Dermis microvascular lymphatic vessel endothelial cell (primary cell): ENCODE measurements at regions not wholly inside any gene's neighbourhood (a gene's known extent, or its start where the extent isn't known, plus 50 kb on each side); places are given as distances from the start of the nearest gene placed in this dataset.
A peak's percentile ranks its signal among the peaks of the same experiment; 100 is the strongest.
"Not testable (repeated sequence)": the region's sequence is repeated elsewhere in the genome, so short reads cannot be mapped to it uniquely, and the experiment has no call there.

Experiments used
- DNase-seq, 2 donors: peaks; one replicate each; pipeline versions ENCODE4 v3.0.0 to v3.0.0-alpha.2; 2010; ENCODE audit warnings: low read depth in 2 of 2

- DNase-seq, result peak; percentile 5 to 73
Measured at GRCh38 chr10:37067576-37067975, 57.8 kb upstream of the ANKRD30A start.

DNA sequence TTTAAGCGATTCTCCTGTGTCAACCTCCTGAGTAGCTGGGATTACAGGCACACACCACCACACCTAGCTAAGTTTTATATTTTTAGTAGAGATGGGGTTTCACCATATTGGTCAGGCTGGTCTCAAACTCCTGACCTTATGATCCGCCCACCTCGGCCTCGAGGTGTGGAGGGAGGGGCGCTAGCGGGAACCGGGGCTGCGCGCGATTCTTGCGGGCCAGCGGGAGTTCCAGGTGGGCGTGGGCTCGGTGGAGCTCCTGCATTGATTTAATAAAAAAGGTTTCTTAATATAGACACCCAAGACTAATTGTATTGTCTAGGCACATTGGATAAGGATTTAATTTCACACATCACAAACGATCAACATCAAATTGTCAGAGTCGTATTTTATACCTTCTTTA lies 63.1 kb upstream of the ANKRD30A start:
- not testable (repeated sequence) for DNase-seq

DNA sequence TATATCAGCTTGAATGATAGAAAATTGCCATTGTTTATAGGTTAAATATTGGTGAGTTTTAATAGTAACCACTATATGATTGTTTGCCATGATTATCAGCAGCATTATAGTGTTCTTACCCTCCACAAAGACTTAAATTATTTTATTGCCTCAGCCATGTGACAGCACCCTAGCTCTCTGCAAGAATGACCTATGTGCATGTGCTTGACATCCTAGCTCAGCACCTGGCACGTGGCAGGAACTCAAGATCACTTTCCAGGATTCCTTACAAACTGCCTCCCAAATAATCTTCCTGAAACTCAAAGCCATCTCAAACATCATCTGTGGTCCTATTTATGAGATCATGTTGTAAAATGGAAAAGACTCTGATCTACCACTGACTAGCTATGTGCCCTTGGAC lies 68.1 kb upstream of the ANKRD30A start:
- no peak for DNase-seq

DNA sequence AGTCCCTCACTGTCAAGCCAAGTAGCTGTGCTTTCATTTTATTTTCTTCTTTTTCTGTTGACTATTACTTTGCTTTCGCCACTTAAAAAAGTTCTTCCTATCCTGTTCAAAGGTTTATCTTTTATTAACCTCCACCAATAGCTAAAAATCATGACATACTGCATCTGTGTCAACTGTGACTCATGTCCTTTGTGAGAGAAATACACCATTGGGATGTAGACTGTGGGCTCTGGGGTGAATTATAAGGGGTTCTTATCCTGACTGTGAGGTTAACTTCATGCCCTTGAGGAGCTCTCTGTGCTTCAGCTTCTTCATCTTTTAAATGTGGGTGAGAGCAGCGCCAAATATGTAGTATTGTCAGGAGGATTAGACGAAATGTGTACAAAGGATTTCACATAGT lies 71.9 kb upstream of the ANKRD30A start:
- DNase-seq, result no peak

DNA sequence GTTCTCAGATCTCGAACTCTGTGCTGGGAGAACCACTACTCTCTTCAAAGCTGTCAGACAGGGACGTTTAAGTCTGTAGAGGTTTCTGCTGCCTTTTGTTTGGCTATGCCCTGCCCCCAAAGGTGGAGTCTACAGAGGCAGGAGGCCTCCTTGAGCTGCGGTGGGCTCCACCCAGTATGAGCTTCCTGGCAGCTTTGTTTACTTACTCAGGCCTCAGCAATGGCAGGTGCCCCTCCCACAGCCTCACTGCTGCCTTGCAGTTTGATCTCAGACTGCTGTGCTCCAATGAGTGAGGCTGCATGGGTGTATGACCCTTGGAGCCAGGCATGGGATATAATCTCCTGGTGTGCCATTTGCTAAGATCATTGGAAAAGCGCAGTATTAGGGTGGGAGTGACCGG lies 75.4 kb upstream of the ANKRD30A start:
- not testable (repeated sequence) for DNase-seq

DNA sequence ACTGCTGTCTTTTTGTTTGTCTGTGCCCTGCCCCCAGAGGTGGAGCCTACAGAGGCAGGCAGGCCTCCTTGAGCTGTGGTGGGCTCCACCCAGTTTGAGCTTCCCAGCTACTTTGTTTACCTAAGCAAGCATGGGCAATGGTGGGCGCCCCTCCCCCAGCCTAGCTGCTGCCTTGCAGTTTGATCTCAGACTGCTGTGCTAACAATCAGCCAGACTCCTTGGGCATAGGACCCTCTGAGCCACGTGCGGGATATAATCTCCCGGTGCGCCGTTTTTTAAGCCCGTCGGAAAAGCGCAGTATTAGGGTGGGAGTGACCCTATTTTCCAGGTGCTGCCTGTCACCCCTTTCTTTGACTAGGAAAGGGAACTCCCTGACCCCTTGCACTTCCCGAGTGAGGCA lies 81.1 kb upstream of the ANKRD30A start:
- not testable (repeated sequence) for DNase-seq

DNA sequence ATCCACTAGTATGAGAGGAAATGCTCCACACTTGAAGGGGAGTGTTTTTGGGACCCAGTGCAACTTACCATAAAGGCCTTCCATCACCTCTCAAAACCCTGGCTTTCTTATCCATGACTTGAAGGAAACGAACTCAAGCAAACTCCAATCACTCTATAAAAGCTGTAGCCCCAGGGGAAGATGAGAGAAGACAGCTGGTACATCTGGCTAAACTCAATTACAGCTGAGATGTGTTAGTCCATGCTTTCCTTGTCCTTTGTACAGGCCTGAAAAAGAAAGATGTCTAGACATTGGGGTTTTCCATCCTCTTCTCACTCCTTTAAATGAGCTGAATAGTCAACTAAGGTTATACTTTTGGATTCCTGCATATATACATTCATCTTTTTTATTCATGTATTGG lies 89.5 kb upstream of the ANKRD30A start:
- no peak for DNase-seq

GRCh38 chr10:37015498-37015897 lies 109.9 kb upstream of the ANKRD30A start:
- no peak for DNase-seq

GRCh38 chr10:37010741-37011140 lies 114.7 kb upstream of the ANKRD30A start:
- no peak for DNase-seq

DNA sequence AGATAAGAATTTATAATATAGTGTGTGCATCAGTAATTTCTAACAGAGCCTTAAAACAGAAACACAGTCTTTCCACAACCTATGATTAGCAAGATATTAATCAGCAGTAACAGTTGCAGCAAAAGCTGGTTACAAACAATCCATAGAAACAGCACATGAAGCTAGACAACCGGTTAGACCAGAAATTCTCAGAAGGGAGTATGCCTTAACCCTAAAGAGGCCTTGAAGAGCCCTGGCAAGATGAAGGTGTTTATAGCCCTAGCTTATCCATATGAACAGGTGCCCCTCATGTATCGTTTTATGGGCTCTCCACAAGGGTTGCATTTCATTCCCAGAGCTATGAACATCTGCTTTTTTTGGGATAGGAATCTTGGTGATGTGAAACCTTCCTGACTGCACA lies 117.1 kb upstream of the ANKRD30A start:
- DNase-seq, result not testable (repeated sequence)

DNA sequence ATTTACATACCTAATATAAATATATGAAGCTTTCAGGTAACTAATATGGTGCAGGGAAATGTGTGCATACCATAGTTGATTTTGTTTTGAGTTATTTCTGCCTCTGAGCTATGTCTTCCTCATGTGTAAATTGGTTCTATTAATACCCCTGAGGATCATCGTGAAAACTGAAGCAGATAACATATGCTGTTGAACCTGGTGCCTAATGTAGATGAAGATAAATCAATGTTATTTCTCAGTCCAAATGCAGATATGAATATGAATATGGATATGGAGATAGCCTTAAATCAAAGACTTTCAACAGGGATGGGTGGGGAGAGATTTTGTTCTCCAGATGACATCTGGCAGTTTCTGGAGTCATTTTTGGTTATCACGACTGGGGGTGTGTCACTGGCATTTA lies 122.3 kb upstream of the ANKRD30A start:
- no peak for DNase-seq

DNA sequence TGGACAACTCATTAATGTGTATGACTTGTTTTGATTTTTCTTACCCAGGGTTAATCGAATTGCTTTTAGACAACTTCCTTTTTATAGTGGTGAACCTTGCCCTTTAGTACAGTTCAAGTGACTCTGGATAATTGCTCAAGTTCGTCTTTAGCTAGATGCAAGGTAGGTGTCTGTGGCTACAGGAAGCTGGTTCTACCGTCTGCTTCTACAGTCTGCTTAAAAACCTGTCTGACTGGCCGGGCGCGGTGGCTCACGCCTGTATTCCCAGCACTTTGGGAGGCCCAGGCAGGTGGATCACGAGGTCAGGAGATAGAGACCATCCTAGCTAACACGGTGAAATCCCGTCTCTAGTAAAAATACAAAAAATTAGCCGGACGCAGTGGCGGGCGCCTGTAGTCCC lies 129.6 kb upstream of the ANKRD30A start:
- DNase-seq, result not testable (repeated sequence)

DNA sequence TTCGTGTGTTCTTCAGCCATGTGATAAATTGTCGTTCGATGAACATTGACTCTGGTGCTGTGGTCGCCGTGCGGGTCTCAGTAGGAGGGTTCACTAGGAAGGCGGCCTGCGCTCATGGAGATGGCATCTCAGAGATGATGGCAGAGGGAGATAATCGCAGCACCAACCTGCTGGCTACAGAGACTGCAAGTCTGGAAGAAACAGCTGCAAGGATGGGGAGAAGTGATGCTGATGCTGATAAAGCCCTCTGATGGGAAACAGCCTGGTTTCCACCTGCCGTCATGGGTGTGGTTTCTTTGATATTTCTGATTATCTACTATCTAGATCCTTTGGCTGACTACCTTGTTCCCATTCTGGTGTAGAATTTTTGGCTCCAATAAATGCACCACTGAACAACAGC lies 130.5 kb upstream of the ANKRD30A start:
- DNase-seq, result no peak

- no peak for DNase-seq
Measured at GRCh38 chr10:36989233-36989632, 136.2 kb upstream of the ANKRD30A start.

DNA sequence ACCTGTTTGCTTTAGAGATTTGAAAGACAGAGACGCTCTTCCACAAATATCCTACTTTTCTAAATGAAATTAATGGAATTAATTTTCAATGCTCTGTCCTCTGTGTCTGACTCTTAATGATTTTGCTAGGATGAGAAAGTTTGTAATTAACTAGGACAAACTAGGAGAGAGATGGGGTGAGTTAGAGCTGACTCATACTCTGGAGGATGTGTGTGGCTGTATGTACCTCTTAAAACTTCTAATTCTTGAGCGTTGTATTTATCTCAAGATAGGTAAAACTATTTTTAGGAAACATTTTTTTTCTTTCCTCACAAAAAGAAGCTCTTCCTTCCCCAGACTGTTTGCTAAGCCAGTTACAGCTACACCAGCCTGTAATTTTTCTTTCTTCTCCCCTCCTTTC lies 178.8 kb upstream of the ANKRD30A start:
- no peak for DNase-seq

DNA sequence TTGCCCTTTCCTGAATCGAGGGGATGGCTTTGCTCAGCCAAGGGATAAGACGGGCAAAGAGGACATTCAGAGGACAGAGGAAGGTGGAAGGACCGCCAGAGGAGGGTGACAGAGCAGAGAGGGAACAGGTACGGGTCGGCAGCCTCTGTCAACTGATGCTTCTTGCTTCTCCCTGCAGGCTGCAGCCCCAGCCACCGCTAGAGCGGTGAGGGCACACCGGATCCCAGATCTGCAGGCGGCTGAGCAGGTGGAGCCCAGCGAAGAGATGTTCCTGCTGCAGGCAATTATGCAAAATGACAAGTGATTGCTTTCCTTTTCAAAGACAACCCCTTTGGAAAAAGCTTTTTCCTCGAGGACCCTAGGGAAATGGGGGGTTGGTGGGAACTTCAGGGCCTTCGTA lies 181.9 kb upstream of the ANKRD30A start:
- DNase-seq, result no peak

DNA sequence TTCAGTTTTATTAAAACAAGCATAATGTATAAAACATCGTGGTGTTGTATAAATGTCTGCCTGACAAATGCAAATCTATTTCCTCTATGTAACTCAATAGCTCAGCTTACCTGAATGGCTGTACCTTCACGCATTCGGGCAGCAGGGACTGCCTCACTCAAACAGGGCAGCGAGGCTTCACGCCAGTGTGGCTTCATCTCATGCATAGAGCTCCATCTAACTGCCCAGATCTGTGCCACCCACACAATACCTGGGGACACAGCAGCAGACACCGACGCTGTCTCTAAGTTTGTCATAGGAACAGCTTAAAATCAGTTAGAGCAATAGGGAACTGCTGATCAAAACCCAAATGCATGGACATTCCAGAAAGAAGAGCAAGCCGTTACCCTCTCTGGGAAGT lies 182.8 kb upstream of the ANKRD30A start:
- DNase-seq, result no peak

DNA sequence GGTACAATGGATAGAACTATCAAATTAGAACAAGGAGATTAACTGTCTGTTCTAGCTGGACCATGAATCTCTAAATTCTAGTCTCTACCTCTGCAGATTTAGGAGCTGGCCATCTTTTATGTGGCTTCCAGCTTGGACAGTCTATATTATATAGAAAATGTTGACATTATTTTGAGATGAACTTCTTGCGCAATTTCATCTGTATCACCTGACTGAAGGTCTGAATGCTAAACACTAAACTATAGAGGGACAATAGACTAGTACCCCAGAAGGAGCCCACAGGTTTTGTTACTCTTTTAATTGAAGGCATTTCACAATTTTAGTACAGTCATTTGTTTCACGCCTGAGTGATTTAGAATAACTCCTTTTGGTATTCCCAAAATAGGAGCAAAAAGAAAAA lies 222.4 kb upstream of the ANKRD30A start:
- DNase-seq, result no peak

DNA sequence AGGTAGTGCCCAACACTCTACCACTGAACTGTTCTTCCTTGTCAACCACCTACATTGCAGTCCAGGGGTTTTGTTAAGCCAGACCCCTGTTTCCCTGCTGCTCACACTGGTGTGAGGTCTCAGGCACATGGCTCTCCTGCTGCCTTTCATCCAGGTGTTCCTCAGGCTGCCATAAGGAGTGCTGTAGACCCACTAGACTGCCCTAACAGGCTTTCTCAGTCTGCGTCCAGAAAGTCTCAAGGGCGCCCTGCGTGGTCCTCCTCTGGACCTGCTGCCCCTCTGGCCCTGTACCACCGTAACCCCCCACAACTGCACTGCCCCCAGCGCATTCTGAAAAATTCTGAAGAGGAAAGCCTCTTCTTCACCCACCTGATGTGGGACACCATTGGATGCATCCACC lies 225.7 kb upstream of the ANKRD30A start:
- no peak for DNase-seq

DNA sequence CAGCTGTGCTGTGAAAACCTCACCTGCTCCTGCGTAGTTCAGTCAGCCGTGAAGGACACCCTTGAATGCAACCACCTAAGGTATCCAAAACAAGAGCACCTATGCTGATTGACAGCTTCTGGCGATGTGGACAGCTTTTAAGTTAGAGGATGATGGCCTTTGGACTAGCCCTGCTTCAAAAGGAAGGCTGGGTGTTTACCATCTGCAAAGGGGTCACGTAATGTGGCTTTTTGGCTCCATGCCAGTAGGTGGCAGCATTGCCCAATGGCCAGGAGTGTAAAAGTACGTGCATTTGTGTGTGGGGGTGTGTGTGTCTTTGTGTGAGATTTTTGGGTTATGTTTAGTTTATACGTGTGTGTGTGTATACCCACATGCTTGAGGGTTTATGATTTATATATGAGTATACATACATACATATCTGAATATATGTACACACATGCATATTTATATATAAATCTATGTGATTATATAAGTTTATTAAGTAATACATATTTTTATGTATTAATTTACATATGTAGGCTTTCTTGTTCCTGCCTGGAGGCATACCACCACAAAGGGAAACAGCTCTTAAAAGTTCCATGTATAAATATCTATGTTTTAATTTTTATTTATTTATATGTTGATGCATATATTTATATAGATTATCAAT lies 236.3 kb upstream of the ANKRD30A start:
- DNase-seq, result peak in 1 of 2 donors; percentile 33

- DNase-seq, result no peak
Measured at GRCh38 chr10:36886303-36886891, 239.0 kb upstream of the ANKRD30A start.

DNA sequence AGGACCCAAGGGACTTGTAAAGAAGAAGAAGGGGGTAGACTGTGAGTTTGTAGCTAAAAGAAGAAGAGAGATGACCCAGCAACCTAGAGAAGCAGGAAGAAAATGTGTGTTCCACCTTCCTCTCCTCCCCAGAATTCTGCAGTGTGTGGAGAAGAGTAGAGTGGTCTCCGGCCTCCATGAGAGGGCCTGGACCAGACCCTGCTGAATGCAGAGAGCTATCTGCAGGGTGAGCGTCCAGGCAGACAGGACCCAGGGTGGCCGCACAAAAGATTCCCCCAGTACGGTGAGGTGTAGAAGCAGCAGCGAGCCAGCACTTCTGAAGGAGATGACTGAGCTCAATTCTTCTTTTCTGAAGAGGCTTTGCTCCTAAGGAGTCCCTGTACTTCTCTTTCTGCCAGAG lies 239.7 kb upstream of the ANKRD30A start:
- DNase-seq, result no peak

GRCh38 chr10:36882781-36883180 lies 242.6 kb upstream of the ANKRD30A start:
- DNase-seq, result no peak

- peak; percentile 11 to 51 for DNase-seq
Measured at GRCh38 chr10:36880898-36881297, 244.5 kb upstream of the ANKRD30A start.
